Fibroblast of lung (primary cell): ENCODE measurements at regions not wholly inside any gene's neighbourhood (a gene's known extent, or its start where the extent isn't known, plus 50 kb on each side); places are given as distances from the start of the nearest gene placed in this dataset.
A peak's percentile ranks its signal among the peaks of the same experiment; 100 is the strongest.
"Not testable (repeated sequence)": the region's sequence is repeated elsewhere in the genome, so short reads cannot be mapped to it uniquely, and the experiment has no call there.

Source experiments
- DNase-seq, 2 donors: peaks; one replicate each; pipeline versions ENCODE4 v3.0.0 to v3.0.0-alpha.2; 2010; ENCODE audit warnings: low read depth in 2 of 2
- H2AFZ ChIP-seq: 2 replicates; pipeline ENCODE4 v1.5.1; 2012; ENCODE audit warnings: low read length, control low read depth, inconsistent platforms
- H3K27ac ChIP-seq: 2 replicates; pipeline ENCODE4 v1.5.1; 2011; ENCODE audit warnings: low read length, control low read depth; ENCODE audit not compliant: insufficient read depth
- H3K27me3 ChIP-seq: 2 replicates; pipeline ENCODE4 v1.5.1; 2011; ENCODE audit warnings: mild to moderate bottlenecking, low read length; ENCODE audit not compliant: control insufficient read depth, insufficient read depth
- H3K36me3 ChIP-seq: 2 replicates; pipeline ENCODE4 v1.5.1; 2011; ENCODE audit warnings: low read length; ENCODE audit not compliant: control insufficient read depth, insufficient read depth
- H3K4me1 ChIP-seq: 2 replicates; pipeline ENCODE4 v1.5.1; 2011; ENCODE audit warnings: low read length; ENCODE audit not compliant: control insufficient read depth, insufficient read depth; ENCODE audit errors: extremely low read depth
- H3K4me2 ChIP-seq: 2 replicates; pipeline ENCODE4 v1.5.1; 2011; ENCODE audit warnings: low read length, control low read depth; ENCODE audit not compliant: insufficient read depth; ENCODE audit errors: extremely low read depth
- H3K4me3 ChIP-seq, 4 experiments: fragments of 200-600 bp in 1 of 4; sonication (generic) in 1 of 4; replicated peaks in 1 of 4; 2 replicates each; pipeline ENCODE4 v1.5.1; 2011 to 2016; ENCODE audit warnings: low read length in 4 of 4, low read depth in 3 of 4, mild to moderate bottlenecking in 3 of 4, control low read depth in 2 of 4, inconsistent platforms in 1 of 4, mixed read lengths in 1 of 4; ENCODE audit not compliant: insufficient read depth in 1 of 4; ENCODE audit errors: control extremely low read depth in 1 of 4
- H3K79me2 ChIP-seq: 2 replicates; pipeline ENCODE4 v1.5.1; 2012; ENCODE audit warnings: mild to moderate bottlenecking, low read length, inconsistent platforms; ENCODE audit not compliant: control insufficient read depth, insufficient read depth
- H3K9ac ChIP-seq: 2 replicates; pipeline ENCODE4 v1.5.1; 2011; ENCODE audit warnings: mild to moderate bottlenecking, low read length, control low read depth; ENCODE audit not compliant: insufficient read depth
- H3K9me3 ChIP-seq: 2 replicates; pipeline ENCODE4 v1.5.1; 2012; ENCODE audit warnings: low read depth, low read length; ENCODE audit not compliant: control insufficient read depth, insufficient read depth
- H4K20me1 ChIP-seq: 2 replicates; pipeline ENCODE4 v1.5.1; 2011; ENCODE audit warnings: low read length; ENCODE audit not compliant: control insufficient read depth, insufficient read depth; ENCODE audit errors: extremely low read depth
- EZH2 ChIP-seq: IDR thresholded peaks from 2 replicates; pipeline ENCODE4 v1.5.1; 2012; ENCODE audit warnings: low read length, control low read depth, mild to moderate bottlenecking; ENCODE audit errors: missing control alignments
- TF ChIP-seq, protein P1 (sequence below), 2 donors: IDR thresholded peaks in 1 of 2; conservative IDR thresholded peaks in 1 of 2; 1 replicate in 1 of 2; 2 replicates in 1 of 2; pipeline ENCODE4 v1.5.1; 2011 to 2012; ENCODE audit warnings: low read length in 2 of 2, control low read depth in 1 of 2, inconsistent platforms in 1 of 2, low read depth in 1 of 2, mild to moderate bottlenecking in 1 of 2

DNA sequence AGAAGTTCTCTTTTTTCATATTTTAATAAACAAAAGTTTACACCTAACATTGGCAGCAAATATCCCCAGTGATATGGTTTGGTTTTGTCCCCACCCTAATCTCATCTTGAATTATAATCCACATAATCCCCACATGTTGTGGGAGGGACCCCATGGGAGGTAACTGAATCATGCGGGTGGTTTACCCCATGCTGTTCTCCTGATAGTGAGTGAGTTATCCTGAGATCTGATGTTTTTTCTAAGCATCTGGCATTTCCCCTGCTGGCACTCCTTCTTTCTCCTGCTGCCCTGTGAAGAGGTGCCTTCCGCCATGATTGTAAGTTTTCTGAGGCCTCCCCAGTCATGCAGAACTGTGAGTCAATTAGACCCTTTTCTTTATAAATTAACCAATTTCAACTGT lies 214.7 kb downstream of the SLITRK1 start:
- Histone ChIP-seq H2AFZ (no peak overlapping the region), H3K79me2 (no peaks in the 10 kb centered on the region), H3K9ac (no peak overlapping the region), H3K27ac (no peak overlapping the region), H3K4me1 (no peaks in the 10 kb centered on the region), H4K20me1 (no peaks in the 10 kb centered on the region), H3K27me3 (no peaks in the 10 kb centered on the region), H3K4me2 (no peak overlapping the region), H3K36me3 (no peaks in the 10 kb centered on the region), H3K9me3 (no peaks in the 10 kb centered on the region), H3K4me3 (no peak overlapping the region)
- no peak for DNase-seq
- TF ChIP-seq, protein P1, sequence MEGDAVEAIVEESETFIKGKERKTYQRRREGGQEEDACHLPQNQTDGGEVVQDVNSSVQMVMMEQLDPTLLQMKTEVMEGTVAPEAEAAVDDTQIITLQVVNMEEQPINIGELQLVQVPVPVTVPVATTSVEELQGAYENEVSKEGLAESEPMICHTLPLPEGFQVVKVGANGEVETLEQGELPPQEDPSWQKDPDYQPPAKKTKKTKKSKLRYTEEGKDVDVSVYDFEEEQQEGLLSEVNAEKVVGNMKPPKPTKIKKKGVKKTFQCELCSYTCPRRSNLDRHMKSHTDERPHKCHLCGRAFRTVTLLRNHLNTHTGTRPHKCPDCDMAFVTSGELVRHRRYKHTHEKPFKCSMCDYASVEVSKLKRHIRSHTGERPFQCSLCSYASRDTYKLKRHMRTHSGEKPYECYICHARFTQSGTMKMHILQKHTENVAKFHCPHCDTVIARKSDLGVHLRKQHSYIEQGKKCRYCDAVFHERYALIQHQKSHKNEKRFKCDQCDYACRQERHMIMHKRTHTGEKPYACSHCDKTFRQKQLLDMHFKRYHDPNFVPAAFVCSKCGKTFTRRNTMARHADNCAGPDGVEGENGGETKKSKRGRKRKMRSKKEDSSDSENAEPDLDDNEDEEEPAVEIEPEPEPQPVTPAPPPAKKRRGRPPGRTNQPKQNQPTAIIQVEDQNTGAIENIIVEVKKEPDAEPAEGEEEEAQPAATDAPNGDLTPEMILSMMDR (conservative IDR thresholded peaks at IDR 0.05 in 1 of 2, IDR thresholded peaks at IDR 0.05 in 1 of 2; ENCODE audit: low read depth in 1 of 2, low read length in 2 of 2) = no peak
- no peak for TF ChIP-seq EZH2

DNA sequence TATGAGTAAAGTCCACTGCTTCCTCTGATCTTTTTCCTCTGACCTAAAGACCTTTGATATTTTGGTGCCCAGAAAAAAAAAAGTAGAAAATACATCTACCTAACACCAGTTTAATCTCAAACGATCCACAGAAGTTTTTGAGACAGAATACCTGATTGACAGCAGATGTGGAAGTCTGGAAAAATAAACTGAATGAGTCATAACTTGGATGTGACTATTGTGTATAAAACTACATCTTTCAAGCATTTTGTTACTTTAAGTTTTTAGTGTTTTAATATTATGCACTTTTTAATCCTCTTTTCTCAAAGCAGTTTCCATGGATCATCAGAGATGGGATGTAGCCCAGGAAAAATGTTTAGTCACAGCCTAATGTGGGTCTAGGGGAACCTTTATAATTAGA lies 216.1 kb downstream of the SLITRK1 start:
- no peaks in the 10 kb centered on the region for H3K27me3 ChIP-seq
- no peak overlapping the region for H3K9ac ChIP-seq
- H3K36me3 ChIP-seq = no peaks in the 10 kb centered on the region
- DNase-seq = peak; percentile 15 to 37
- H2AFZ ChIP-seq = no peak overlapping the region
- no peaks in the 10 kb centered on the region for H3K9me3 ChIP-seq
- TF ChIP-seq, protein P1 (conservative IDR thresholded peaks at IDR 0.05 in 1 of 2, IDR thresholded peaks at IDR 0.05 in 1 of 2; ENCODE audit: low read depth in 1 of 2, low read length in 2 of 2) = no peak
- TF ChIP-seq EZH2 = no peak
- H3K27ac ChIP-seq = no peak overlapping the region
- H3K4me3 ChIP-seq = no peak overlapping the region
- no peaks in the 10 kb centered on the region for H4K20me1 ChIP-seq
- H3K4me1 ChIP-seq = no peaks in the 10 kb centered on the region
- H3K79me2 ChIP-seq = no peaks in the 10 kb centered on the region
- no peak overlapping the region for H3K4me2 ChIP-seq

DNA sequence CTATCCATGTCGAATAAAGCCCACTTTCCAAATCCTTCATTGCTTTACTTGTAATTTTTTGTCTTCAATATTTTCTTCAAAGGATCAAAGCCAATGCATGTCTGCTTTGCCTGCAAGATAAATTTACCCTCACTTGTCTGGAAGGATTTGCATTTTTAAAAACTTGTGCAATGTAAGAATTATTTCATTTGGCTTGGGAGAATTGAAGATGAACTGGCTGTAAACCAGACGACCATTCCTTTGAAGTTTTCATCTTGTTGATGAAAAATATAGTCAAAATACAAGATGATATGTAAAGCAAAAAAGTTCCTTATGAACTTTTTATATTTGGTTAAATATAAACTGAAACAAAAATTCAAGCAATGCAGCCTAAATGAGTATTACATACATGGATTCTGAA lies 225.0 kb downstream of the SLITRK1 start:
- Histone ChIP-seq H3K4me2 (no peak overlapping the region), H3K79me2 (no peaks in the 10 kb centered on the region), H2AFZ (no peak overlapping the region), H3K9ac (no peak overlapping the region), H4K20me1 (no peaks in the 10 kb centered on the region), H3K27me3 (no peaks in the 10 kb centered on the region), H3K4me3 (no peak overlapping the region), H3K9me3 (no peaks in the 10 kb centered on the region), H3K36me3 (no peaks in the 10 kb centered on the region), H3K27ac (no peak overlapping the region), H3K4me1 (no peaks in the 10 kb centered on the region)
- no peak for TF ChIP-seq EZH2
- TF ChIP-seq, protein P1 (conservative IDR thresholded peaks at IDR 0.05 in 1 of 2, IDR thresholded peaks at IDR 0.05 in 1 of 2; ENCODE audit: low read depth in 1 of 2, low read length in 2 of 2) = no peak
- DNase-seq = no peak

DNA sequence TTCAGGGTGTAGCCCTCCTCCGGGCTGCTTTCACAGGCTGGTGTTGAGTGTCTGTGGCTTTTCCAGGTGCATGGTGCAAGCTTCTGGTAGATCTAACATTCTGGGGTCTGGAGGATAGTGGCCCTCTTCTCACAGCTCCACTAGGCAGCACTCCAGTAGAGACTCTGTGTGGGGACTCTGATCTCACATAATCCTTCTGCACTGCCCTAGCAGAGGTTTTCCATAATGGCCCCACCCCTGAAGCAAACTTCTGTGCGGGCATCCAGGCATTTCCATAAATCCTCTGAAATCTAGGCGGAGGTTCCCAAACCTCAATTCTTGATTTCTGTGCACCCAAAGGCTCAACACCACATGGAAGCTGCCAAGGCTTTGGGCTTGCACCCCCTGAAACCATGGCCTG lies 239.7 kb downstream of the SLITRK1 start:
- not testable (repeated sequence) for H3K9ac ChIP-seq, H3K4me1 ChIP-seq, H2AFZ ChIP-seq, H3K27ac ChIP-seq, H3K9me3 ChIP-seq, H3K4me3 ChIP-seq, H3K36me3 ChIP-seq, H3K79me2 ChIP-seq, H4K20me1 ChIP-seq, DNase-seq, H3K4me2 ChIP-seq, H3K27me3 ChIP-seq
